NCI-H345 treated with DMSO at 0.1 percent for 48 hours (cell line): ENCODE measurements at regions not wholly inside any gene's neighbourhood (a gene's known extent, or its start where the extent isn't known, plus 50 kb on each side); places are given as distances from the start of the nearest gene placed in this dataset.
"Not testable (repeated sequence)": the region's sequence is repeated elsewhere in the genome, so short reads cannot be mapped to it uniquely, and the experiment has no call there.

Source experiments
- DNase-seq: peaks from one replicate; lab custom pipeline; 2025; ENCODE audit not compliant: unreplicated experiment; lab: John Stamatoyannopoulos, UW

DNA sequence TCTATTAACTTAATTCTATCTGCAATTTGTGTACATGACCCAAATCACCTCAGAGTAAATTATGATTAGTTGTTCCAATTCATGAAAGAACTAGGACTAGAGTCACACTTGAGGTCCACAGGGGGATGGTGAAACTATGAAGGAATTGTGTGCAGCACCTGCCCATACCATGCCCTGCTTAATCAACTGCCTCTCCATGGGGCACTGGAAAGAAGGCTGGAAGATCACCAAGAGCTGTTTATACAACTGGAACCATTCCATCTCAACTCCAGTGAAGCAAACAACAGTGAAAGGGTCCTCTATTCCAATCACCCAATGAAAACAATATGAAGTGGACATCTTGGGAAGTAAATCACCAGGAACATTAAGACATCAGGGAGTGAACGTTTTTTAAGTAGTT is 98.7 kb upstream of the SEMA3D start:
- no peak for DNase-seq

DNA sequence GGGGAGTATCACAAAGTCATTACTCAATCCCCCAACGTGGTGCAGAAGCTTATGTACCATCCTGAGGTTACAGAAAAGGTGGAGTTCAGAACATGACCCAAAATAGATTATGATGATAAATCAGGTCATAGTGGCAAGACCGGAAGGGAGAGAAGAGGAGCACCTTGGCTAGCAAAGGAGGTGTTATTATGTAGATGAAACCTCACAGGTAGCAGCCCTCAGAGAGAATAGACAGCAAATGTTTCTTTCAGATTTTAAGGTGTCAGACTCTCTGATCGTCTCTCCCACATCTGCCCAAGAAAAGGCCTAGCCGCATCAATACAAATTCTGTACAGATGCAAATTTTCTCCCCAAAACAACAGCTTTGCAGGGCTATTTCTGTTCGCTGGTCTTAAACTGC is 88.3 kb upstream of the SEMA3D start:
- no peak for DNase-seq

- DNase-seq = no peak
Observed at GRCh38 chr7:85274454-85274853, 87.6 kb upstream of the SEMA3D start.

DNA sequence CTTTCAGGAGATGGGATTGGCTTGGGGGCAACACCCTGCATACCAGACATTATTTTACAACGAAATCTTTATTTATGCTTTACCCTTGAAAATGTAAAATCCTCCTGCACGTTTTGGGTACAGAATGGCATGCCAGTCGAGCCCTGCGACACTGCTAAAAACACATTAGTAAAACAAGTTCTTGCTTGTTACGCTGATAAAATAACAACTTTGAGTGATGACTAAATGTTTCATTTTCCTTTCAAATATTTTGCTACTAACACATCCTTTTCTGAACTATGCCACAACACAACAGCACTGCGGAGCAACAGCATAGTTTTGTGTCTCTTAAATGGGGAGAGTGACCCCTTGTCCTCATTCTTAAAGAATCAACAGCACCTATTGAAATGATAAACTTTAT is 76.0 kb upstream of the SEMA3D start:
- DNase-seq = no peak

DNA sequence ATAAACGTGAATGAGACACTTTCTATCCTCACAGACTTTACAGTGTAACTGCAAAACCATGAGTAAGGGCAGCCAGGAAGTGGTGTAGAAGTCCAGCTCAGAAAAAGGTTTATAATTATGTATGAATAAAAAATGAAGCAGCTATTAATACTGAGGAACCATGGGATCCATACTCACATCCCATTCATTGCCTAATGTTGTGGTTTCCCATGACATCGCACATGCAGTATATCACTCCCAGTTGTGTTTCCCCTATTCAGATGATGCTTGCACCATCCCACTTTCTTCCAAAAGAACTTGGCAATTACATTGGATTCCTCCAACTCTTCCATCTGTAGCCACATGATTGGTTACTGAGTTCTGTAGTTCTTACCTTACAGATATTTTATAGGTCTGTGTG is 74.5 kb upstream of the SEMA3D start:
- DNase-seq = no peak

- DNase-seq = not testable (repeated sequence)
Observed at GRCh38 chr7:85249787-85250186, 62.9 kb upstream of the SEMA3D start.

- no peak for DNase-seq
Observed at GRCh38 chr7:85239109-85239508, 52.3 kb upstream of the SEMA3D start.

GRCh38 chr7:85237721-85238120 is 50.9 kb upstream of the SEMA3D start:
- no peak for DNase-seq
